Neural cell (in vitro differentiated cells): ENCODE measurements at regions not wholly inside any gene's neighbourhood (a gene's known extent, or its start where the extent isn't known, plus 50 kb on each side); places are given as distances from the start of the nearest gene placed in this dataset.

Source experiments
- H2AFZ ChIP-seq: fragments of 200-600, 300-800 bp; sonication (generic), shearing (Covaris generic); 2 replicates; pipeline ENCODE4 v1.6.0; 2014; ENCODE audit warnings: low read depth, mild to moderate bottlenecking, antibody characterized with exemption, low read length, moderate library complexity
- H3F3A ChIP-seq: fragments of 200-600 bp; shearing (Covaris generic); 2 replicates; pipeline ENCODE4 v1.6.1; 2016; ENCODE audit warnings: mild to moderate bottlenecking, moderate library complexity, mixed read lengths, antibody characterized with exemption, low read length; ENCODE audit not compliant: insufficient read depth, poor library complexity, severe bottlenecking
- H3K27ac ChIP-seq: fragments of 200-600, 300-800 bp; sonication (generic), shearing (Covaris generic); 2 replicates; pipeline ENCODE4 v1.5.1; 2014; ENCODE audit warnings: mild to moderate bottlenecking, low read length, moderate library complexity
- H3K27me3 ChIP-seq: fragments of 300-800, 200-600 bp; sonication (generic), shearing (Covaris generic); 2 replicates; pipeline ENCODE4 v1.6.0; 2014; ENCODE audit warnings: mild to moderate bottlenecking, low read depth, low read length, moderate library complexity; ENCODE audit not compliant: insufficient read depth
- H3K36me3 ChIP-seq: fragments of 300-800, 200-600 bp; sonication (generic), shearing (Covaris generic); 2 replicates; pipeline ENCODE4 v1.5.1; 2014; ENCODE audit warnings: mild to moderate bottlenecking, antibody characterized with exemption, low read length, moderate library complexity; ENCODE audit not compliant: insufficient read depth
- H3K4me2 ChIP-seq: fragments of 300-800, 200-600 bp; sonication (generic), shearing (Covaris generic); 2 replicates; pipeline ENCODE4 v1.6.0; 2014; ENCODE audit warnings: mild to moderate bottlenecking, low read length
- H3K4me3 ChIP-seq: fragments of 300-800, 200-600 bp; sonication (generic), shearing (Covaris generic); 2 replicates; pipeline ENCODE4 v1.5.1; 2014; ENCODE audit warnings: mild to moderate bottlenecking, low read length, moderate library complexity
- H3K79me2 ChIP-seq: fragments of 200-600 bp; shearing (Covaris generic); replicated peaks from 2 replicates; pipeline ENCODE4 v1.6.0; 2014; ENCODE audit warnings: mild to moderate bottlenecking, low read length, moderate library complexity; ENCODE audit not compliant: insufficient read depth
- H3K9ac ChIP-seq: fragments of 300-800, 200-600 bp; sonication (generic), shearing (Covaris generic); 2 replicates; pipeline ENCODE4 v1.6.1; 2016; ENCODE audit warnings: mild to moderate bottlenecking, low read length, mixed read lengths
- H3K9me2 ChIP-seq: fragments of 200-600 bp; shearing (Covaris generic); 2 replicates; pipeline ENCODE4 v1.6.1; 2016; ENCODE audit warnings: mild to moderate bottlenecking, low read length, mixed read lengths; ENCODE audit not compliant: insufficient read depth
- H3K9me3 ChIP-seq: fragments of 200-600, 300-800 bp; sonication (generic), shearing (Covaris generic); 2 replicates; pipeline ENCODE4 v1.6.1; 2016; ENCODE audit warnings: mild to moderate bottlenecking, mixed run types, low read length, moderate library complexity, mixed read lengths
- H4K20me1 ChIP-seq: fragments of 200-600 bp; shearing (Covaris generic); 2 replicates; pipeline ENCODE4 v1.6.1; 2016; ENCODE audit warnings: mild to moderate bottlenecking, mixed run types; ENCODE audit not compliant: insufficient read depth
- EP300 ChIP-seq: fragments of 450-650 bp; conservative IDR thresholded peaks from 2 replicates; pipeline ENCODE4 v1.6.1; 2014; ENCODE audit warnings: antibody characterized with exemption, mild to moderate bottlenecking, moderate library complexity; ENCODE audit not compliant: poor library complexity, severe bottlenecking
- EZH2 ChIP-seq: fragments of 200-600, 300-800 bp; shearing (Covaris generic), sonication (generic); IDR thresholded peaks from 2 replicates; pipeline ENCODE4 v1.6.1; 2014; ENCODE audit warnings: antibody characterized with exemption, low read length, borderline replicate concordance, mild to moderate bottlenecking; ENCODE audit not compliant: insufficient read depth, poor library complexity, severe bottlenecking
- MXI1 ChIP-seq: fragments of 450-650 bp; conservative IDR thresholded peaks from 2 replicates; pipeline ENCODE4 v1.6.1; 2014; ENCODE audit warnings: antibody characterized with exemption, mild to moderate bottlenecking; ENCODE audit not compliant: poor library complexity, severe bottlenecking
- POLR2AphosphoS5 ChIP-seq: IDR thresholded peaks from 2 replicates; pipeline ENCODE4 v1.6.1; 2012
- RAD21 ChIP-seq: fragments of 450-650 bp; conservative IDR thresholded peaks from 2 replicates; pipeline ENCODE4 v1.6.1; 2014; ENCODE audit warnings: antibody characterized with exemption, mild to moderate bottlenecking, moderate library complexity
- SMC3 ChIP-seq: fragments of 450-650 bp; conservative IDR thresholded peaks from 2 replicates; pipeline ENCODE4 v1.6.1; 2014; ENCODE audit warnings: antibody characterized with exemption, mild to moderate bottlenecking, moderate library complexity; ENCODE audit not compliant: poor library complexity
- TAF1 ChIP-seq: IDR thresholded peaks from 2 replicates; pipeline ENCODE4 v1.6.1; 2012; ENCODE audit warnings: low read depth
- TF ChIP-seq, protein P1 (sequence below): IDR thresholded peaks from 2 replicates; pipeline ENCODE4 v1.6.1; 2012; ENCODE audit warnings: borderline replicate concordance
- TF ChIP-seq, protein P2 (sequence below): fragments of 450-650 bp; IDR thresholded peaks from 2 replicates; pipeline ENCODE4 v1.5.1; 2014; ENCODE audit warnings: antibody characterized with exemption, mild to moderate bottlenecking, moderate library complexity; ENCODE audit not compliant: poor library complexity, severe bottlenecking

DNA sequence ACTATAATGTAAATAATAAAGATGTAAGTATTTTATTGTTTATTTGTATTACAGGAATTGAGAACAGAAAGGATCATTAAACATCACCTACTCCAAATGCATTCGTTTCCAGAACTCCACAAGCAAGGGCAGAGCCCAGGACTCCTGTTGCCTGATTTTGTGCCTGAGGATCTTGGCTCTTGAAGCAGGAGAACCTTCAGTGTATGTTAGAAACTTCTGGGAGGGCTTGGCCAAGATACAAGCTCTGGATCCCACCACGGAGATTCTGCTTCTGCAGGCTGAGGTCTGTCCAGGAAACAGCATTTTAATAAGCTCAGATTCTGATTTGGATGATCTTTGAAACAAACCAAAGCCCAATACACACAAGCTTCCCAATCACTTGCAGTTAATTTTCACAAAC, 142.4 kb upstream of the SOX11 start:
- no peaks in the 10 kb centered on the region for H3K79me2 ChIP-seq
- H3K36me3 ChIP-seq: no peaks in the 10 kb centered on the region
- no peak overlapping the region for H3K4me2 ChIP-seq
- H4K20me1 ChIP-seq: no peaks in the 10 kb centered on the region
- no peak for TF ChIP-seq RAD21
- TF ChIP-seq EZH2: no peak
- TF ChIP-seq EP300: no peak
- TF ChIP-seq TAF1: no peak
- TF ChIP-seq SMC3: no peak
- TF ChIP-seq, protein P1, sequence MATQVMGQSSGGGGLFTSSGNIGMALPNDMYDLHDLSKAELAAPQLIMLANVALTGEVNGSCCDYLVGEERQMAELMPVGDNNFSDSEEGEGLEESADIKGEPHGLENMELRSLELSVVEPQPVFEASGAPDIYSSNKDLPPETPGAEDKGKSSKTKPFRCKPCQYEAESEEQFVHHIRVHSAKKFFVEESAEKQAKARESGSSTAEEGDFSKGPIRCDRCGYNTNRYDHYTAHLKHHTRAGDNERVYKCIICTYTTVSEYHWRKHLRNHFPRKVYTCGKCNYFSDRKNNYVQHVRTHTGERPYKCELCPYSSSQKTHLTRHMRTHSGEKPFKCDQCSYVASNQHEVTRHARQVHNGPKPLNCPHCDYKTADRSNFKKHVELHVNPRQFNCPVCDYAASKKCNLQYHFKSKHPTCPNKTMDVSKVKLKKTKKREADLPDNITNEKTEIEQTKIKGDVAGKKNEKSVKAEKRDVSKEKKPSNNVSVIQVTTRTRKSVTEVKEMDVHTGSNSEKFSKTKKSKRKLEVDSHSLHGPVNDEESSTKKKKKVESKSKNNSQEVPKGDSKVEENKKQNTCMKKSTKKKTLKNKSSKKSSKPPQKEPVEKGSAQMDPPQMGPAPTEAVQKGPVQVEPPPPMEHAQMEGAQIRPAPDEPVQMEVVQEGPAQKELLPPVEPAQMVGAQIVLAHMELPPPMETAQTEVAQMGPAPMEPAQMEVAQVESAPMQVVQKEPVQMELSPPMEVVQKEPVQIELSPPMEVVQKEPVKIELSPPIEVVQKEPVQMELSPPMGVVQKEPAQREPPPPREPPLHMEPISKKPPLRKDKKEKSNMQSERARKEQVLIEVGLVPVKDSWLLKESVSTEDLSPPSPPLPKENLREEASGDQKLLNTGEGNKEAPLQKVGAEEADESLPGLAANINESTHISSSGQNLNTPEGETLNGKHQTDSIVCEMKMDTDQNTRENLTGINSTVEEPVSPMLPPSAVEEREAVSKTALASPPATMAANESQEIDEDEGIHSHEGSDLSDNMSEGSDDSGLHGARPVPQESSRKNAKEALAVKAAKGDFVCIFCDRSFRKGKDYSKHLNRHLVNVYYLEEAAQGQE: no peak
- no peak for TF ChIP-seq POLR2AphosphoS5
- TF ChIP-seq, protein P2, sequence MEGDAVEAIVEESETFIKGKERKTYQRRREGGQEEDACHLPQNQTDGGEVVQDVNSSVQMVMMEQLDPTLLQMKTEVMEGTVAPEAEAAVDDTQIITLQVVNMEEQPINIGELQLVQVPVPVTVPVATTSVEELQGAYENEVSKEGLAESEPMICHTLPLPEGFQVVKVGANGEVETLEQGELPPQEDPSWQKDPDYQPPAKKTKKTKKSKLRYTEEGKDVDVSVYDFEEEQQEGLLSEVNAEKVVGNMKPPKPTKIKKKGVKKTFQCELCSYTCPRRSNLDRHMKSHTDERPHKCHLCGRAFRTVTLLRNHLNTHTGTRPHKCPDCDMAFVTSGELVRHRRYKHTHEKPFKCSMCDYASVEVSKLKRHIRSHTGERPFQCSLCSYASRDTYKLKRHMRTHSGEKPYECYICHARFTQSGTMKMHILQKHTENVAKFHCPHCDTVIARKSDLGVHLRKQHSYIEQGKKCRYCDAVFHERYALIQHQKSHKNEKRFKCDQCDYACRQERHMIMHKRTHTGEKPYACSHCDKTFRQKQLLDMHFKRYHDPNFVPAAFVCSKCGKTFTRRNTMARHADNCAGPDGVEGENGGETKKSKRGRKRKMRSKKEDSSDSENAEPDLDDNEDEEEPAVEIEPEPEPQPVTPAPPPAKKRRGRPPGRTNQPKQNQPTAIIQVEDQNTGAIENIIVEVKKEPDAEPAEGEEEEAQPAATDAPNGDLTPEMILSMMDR: no peak
- no peak for TF ChIP-seq MXI1
- no peaks in the 10 kb centered on the region for H3K27me3 ChIP-seq
- H2AFZ ChIP-seq: no peak overlapping the region
- H3K9ac ChIP-seq: no peak overlapping the region
- H3K9me3 ChIP-seq: no peaks in the 10 kb centered on the region
- no peaks in the 10 kb centered on the region for H3K9me2 ChIP-seq
- no peaks in the 10 kb centered on the region for H3F3A ChIP-seq
- H3K4me3 ChIP-seq: no peak overlapping the region
- no peak overlapping the region for H3K27ac ChIP-seq

DNA sequence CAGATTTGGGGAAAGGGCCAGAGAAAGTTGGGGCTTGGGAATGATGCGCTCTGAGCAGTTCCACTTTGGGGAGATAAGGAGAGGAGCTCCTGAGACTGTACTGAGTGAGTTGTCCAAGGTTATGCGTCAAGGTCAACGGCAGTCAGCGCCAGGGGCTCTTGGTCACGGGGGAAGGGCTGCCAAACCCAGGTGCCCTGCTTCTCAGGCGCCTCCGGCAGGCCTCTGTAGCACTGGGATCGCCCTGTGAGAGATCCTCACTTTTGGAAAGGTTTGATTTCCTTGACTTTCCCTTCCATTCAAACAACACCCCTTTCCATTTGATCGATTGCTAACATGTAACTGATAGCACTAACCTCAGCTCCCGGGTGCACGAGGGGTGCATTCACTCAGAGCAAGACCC, 136.5 kb upstream of the SOX11 start:
- no peaks in the 10 kb centered on the region for H3F3A ChIP-seq
- no peaks in the 10 kb centered on the region for H3K36me3 ChIP-seq
- TF ChIP-seq EP300 (no peak), MXI1 (no peak), SMC3 (no peak), TAF1 (no peak), EZH2 (no peak), POLR2AphosphoS5 (no peak), RAD21 (no peak)
- TF ChIP-seq, protein P2: no peak
- TF ChIP-seq, protein P1: no peak
- H4K20me1 ChIP-seq: no peaks in the 10 kb centered on the region
- H3K4me2 ChIP-seq: no peak overlapping the region
- H3K9me3 ChIP-seq: no peaks in the 10 kb centered on the region
- no peaks in the 10 kb centered on the region for H3K27me3 ChIP-seq
- H3K9ac ChIP-seq: no peak overlapping the region
- no peak overlapping the region for H3K27ac ChIP-seq
- no peak overlapping the region for H3K4me3 ChIP-seq
- no peak overlapping the region for H2AFZ ChIP-seq
- no peaks in the 10 kb centered on the region for H3K79me2 ChIP-seq
- H3K9me2 ChIP-seq: no peaks in the 10 kb centered on the region
